GM12865 (cell line): ENCODE measurements at regions not wholly inside any gene's neighbourhood (a gene's known extent, or its start where the extent isn't known, plus 50 kb on each side); places are given as distances from the start of the nearest gene placed in this dataset.

Experiments
- DNase-seq: peaks from one replicate; pipeline ENCODE4 v3.0.0; 2010; ENCODE audit warnings: low read depth
- H3K4me3 ChIP-seq: 2 replicates; pipeline ENCODE4 v1.5.1; 2011; ENCODE audit warnings: mild to moderate bottlenecking, low read depth, low read length, control low read depth
- TF ChIP-seq, protein P1 (sequence below): IDR thresholded peaks from 2 replicates; pipeline ENCODE4 v1.5.1; 2011; ENCODE audit warnings: low read length, control low read depth, low read depth, inconsistent platforms; ENCODE audit not compliant: insufficient read depth; ENCODE audit errors: missing control alignments

GRCh38 chr2:190809139-190809764 lies 71.4 kb upstream of the GLS start:
- no peak for DNase-seq
- TF ChIP-seq, protein P1, sequence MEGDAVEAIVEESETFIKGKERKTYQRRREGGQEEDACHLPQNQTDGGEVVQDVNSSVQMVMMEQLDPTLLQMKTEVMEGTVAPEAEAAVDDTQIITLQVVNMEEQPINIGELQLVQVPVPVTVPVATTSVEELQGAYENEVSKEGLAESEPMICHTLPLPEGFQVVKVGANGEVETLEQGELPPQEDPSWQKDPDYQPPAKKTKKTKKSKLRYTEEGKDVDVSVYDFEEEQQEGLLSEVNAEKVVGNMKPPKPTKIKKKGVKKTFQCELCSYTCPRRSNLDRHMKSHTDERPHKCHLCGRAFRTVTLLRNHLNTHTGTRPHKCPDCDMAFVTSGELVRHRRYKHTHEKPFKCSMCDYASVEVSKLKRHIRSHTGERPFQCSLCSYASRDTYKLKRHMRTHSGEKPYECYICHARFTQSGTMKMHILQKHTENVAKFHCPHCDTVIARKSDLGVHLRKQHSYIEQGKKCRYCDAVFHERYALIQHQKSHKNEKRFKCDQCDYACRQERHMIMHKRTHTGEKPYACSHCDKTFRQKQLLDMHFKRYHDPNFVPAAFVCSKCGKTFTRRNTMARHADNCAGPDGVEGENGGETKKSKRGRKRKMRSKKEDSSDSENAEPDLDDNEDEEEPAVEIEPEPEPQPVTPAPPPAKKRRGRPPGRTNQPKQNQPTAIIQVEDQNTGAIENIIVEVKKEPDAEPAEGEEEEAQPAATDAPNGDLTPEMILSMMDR = no peak
- H3K4me3 ChIP-seq = no peak overlapping the region

DNA sequence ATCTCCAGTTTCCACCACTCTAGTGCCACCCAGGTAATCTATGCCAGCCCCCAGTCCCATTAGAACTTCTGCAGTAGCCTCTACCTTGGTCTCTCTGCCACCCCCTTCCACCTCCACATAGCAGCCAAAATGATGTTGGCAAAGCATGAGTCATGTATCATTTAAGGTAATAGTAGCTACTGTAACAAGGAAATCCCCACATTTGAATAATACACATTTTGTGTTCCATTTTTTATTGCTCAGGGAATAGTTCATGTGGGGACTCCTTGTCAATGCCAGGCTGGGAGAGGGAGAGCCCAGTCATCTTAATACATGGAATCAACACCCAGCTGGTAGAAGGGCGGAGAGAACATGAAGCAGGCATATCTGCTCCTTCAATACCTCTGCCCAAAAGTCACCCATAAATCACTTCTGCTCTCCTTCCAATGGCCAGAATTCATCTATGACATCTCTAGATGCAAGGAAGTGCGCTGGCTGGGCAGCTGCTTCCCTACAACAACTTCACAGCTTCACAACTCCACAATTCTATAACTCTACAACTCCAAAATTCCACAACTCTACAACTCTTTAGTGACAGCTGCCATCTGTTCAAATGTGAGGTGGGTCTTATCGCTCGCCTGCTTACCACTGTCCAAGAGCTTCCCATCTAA lies 70.6 kb upstream of the GLS start:
- TF ChIP-seq, protein P1 = no peak
- no peak overlapping the region for H3K4me3 ChIP-seq
- no peak for DNase-seq

- TF ChIP-seq, protein P1 = no peak
- DNase-seq = no peak
- no peak overlapping the region for H3K4me3 ChIP-seq
Measured at GRCh38 chr2:190810981-190811587, 69.5 kb upstream of the GLS start.

DNA sequence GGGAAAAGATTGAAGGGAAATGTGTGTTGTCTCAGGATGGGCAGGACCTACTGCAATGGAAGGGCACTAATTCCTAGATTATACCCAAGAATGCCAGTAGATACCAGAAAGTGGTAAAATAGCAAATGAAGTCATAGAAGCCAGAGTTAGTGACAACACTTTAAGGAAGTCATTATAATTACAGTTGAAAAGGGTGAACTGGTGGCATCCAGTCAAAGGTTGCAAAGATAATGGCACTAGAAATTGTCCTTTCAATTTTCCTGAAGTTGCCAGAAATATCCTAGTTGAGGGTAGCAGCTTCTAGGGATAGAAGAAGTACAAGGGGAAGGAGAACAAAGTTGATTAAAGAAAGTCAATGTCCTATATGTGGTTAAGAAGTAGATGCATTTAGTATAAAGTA lies 68.8 kb upstream of the GLS start:
- no peak overlapping the region for H3K4me3 ChIP-seq
- DNase-seq = no peak
- TF ChIP-seq, protein P1 = no peak

DNA sequence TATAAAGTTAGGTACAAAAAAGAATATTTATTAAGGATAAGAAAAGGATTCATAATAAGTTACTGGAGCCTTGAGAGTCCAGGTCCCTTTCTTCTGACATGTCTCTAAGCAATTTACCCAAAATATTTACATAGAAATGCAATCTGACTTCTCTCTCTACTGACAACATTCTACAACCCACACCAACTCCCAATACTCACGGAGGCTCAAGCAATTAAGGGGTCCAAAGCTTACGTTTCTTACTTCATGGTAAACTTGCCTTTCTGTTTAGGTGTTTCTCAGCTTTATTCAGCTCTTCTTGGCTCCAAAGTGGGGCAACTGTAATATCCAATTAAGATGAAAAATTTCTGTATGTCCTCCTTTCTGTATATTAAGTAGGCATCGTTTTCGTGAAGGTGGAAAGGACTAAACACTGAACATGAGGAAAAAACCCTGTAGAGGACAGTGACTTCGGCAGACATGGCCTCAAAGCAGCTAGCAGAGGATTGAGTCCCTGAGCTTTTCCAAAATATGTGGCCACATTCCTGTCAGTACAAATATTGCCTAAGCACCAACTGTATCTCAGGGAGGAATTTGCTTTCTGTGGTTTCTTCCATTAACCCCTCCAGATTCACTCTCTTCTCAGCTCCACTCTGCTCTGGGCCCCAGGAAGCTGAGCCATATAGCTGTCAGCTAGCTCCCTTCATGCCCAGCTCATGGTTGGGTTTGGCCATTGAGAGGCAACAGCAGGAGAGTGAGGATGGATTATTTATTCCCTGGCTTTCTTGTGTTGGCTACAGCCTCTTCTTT lies 67.9 kb upstream of the GLS start:
- TF ChIP-seq, protein P1 = no peak
- no peak overlapping the region for H3K4me3 ChIP-seq
- DNase-seq = no peak

GRCh38 chr2:190815226-190815625 lies 65.4 kb upstream of the GLS start:
- DNase-seq = no peak
- TF ChIP-seq, protein P1 = no peak
- no peak overlapping the region for H3K4me3 ChIP-seq
